IMR-90 (cell line): ENCODE measurements at regions not wholly inside any gene's neighbourhood (a gene's known extent, or its start where the extent isn't known, plus 50 kb on each side); places are given as distances from the start of the nearest gene placed in this dataset.

ENCODE experiments used
- RAD21 ChIP-seq: IDR thresholded peaks from 2 replicates; pipeline ENCODE4 v1.6.1; 2012; ENCODE audit warnings: low read length, improper control_type of control experiment
- TF ChIP-seq, protein P1 (sequence below): conservative IDR thresholded peaks from 2 replicates; pipeline ENCODE4 v1.5.1; 2012; ENCODE audit warnings: mild to moderate bottlenecking, low read depth, low read length, improper control_type of control experiment

DNA sequence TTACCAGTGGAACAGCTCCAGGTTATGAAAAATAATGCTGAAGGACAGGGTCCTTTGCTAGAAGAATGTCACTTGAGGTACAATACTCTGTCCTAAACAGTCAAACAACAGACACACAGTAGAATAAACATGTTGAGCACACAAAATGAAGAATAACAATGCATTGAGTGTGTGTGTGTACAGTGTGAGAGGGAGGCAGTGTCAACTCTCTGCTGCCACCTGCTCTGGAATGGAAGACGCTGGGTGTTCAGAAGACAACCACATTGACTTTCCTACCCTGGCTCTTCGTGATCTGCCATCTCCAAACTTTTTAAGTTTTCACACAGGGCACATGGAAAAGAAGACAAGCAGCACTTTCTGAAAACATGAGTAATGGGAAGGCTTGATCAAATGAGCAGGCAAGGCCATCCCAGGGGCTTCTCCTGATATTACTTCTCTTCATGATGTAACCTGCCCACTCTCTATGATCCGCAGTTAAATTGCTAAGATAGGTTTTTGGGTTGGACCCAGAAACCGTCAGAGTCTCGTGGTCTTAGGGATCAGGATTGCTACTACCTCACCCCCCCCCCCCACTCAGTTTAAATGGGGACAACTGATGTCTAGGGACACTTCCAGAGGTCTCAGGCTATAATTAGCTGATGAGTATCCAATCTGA, 533.2 kb upstream of the TNP1 start:
- no peak for TF ChIP-seq RAD21
- TF ChIP-seq, protein P1, sequence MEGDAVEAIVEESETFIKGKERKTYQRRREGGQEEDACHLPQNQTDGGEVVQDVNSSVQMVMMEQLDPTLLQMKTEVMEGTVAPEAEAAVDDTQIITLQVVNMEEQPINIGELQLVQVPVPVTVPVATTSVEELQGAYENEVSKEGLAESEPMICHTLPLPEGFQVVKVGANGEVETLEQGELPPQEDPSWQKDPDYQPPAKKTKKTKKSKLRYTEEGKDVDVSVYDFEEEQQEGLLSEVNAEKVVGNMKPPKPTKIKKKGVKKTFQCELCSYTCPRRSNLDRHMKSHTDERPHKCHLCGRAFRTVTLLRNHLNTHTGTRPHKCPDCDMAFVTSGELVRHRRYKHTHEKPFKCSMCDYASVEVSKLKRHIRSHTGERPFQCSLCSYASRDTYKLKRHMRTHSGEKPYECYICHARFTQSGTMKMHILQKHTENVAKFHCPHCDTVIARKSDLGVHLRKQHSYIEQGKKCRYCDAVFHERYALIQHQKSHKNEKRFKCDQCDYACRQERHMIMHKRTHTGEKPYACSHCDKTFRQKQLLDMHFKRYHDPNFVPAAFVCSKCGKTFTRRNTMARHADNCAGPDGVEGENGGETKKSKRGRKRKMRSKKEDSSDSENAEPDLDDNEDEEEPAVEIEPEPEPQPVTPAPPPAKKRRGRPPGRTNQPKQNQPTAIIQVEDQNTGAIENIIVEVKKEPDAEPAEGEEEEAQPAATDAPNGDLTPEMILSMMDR = no peak
